ENCODE measurements at regions not wholly inside any gene's neighbourhood (a gene's known extent, or its start where the extent isn't known, plus 50 kb on each side); places are given as distances from the start of the nearest gene placed in this dataset.

GRCh38 chr13:109547942-109548341, 238.4 kb downstream of the IRS2 start:
- no peak for DNase-seq
- Histone ChIP-seq H3K27me3 (no peaks in the 10 kb centered on the region), H3K9me3 (no peaks in the 10 kb centered on the region), H3K27ac (no peak overlapping the region), H3K36me3 (no peaks in the 10 kb centered on the region), H3K4me1 (no peaks in the 10 kb centered on the region), H3K4me3 (replicated peaks in 1 of 3) (no peak overlapping the region)
- intact Hi-C loops (cut with DNase I), result no loop called here
- no peak for TF ChIP-seq POLR2A (IDR thresholded peaks at IDR 0.05)
- 85 to 90% methylated on average over 5 of the region's 5 CpGs for WGBS, 2 donors

GRCh38 chr13:109545931-109546330, 240.5 kb downstream of the IRS2 start:
- H3K4me3 ChIP-seq (replicated peaks in 1 of 3), result no peak overlapping the region
- TF ChIP-seq CTCF (IDR thresholded peaks at IDR 0.05) (no peak), POLR2A (IDR thresholded peaks at IDR 0.05) (no peak)
- 60 to 61% methylated on average over 6 of the region's 6 CpGs for WGBS, 2 donors
- no peaks in the 10 kb centered on the region for H3K9me3 ChIP-seq
- no peaks in the 10 kb centered on the region for H3K4me1 ChIP-seq
- no peaks in the 10 kb centered on the region for H3K36me3 ChIP-seq
- no peak overlapping the region for H3K27ac ChIP-seq
- no peaks in the 10 kb centered on the region for H3K27me3 ChIP-seq
- intact Hi-C loops (cut with DNase I), result no loop called here
- no peak for DNase-seq

GRCh38 chr13:109541081-109541480, 245.3 kb downstream of the IRS2 start:
- 87 to 90% methylated on average over 3 of the region's 3 CpGs for WGBS, 2 donors
- H3K27me3 ChIP-seq, result no peaks in the 10 kb centered on the region
- H3K4me3 ChIP-seq (replicated peaks in 1 of 3), result no peak overlapping the region
- no peak overlapping the region for H3K27ac ChIP-seq
- no peaks in the 10 kb centered on the region for H3K4me1 ChIP-seq
- intact Hi-C loops (cut with DNase I), result no loop called here
- DNase-seq, result no peak
- no peaks in the 10 kb centered on the region for H3K36me3 ChIP-seq
- TF ChIP-seq POLR2A (IDR thresholded peaks at IDR 0.05) (no peak), CTCF (IDR thresholded peaks at IDR 0.05) (no peak)
- no peaks in the 10 kb centered on the region for H3K9me3 ChIP-seq

- no peak for TF ChIP-seq POLR2A (IDR thresholded peaks at IDR 0.05)
- H3K4me1 ChIP-seq, result no peaks in the 10 kb centered on the region
- no peaks in the 10 kb centered on the region for H3K36me3 ChIP-seq
- no peak overlapping the region for H3K27ac ChIP-seq
- no peaks in the 10 kb centered on the region for H3K9me3 ChIP-seq
- DNase-seq, result no peak
- H3K4me3 ChIP-seq (replicated peaks in 1 of 3), result no peak overlapping the region
- intact Hi-C loops (cut with DNase I), result no loop called here
- no peaks in the 10 kb centered on the region for H3K27me3 ChIP-seq
- 83 to 85% methylated on average over 12 of the region's 12 CpGs for WGBS, 2 donors
These were observed 248.8 kb downstream of the IRS2 start for GRCh38 chr13:109537584-109537983.

GRCh38 chr13:109533350-109533749, 253.0 kb downstream of the IRS2 start:
- Histone ChIP-seq H3K27me3 (no peaks in the 10 kb centered on the region), H3K9me3 (no peaks in the 10 kb centered on the region), H3K4me3 (replicated peaks in 1 of 3) (no peak overlapping the region), H3K36me3 (no peaks in the 10 kb centered on the region), H3K4me1 (no peaks in the 10 kb centered on the region), H3K27ac (no peak overlapping the region)
- DNase-seq, result no peak
- WGBS, 2 donors, result 92 to 94% methylated on average over 11 of the region's 11 CpGs
- TF ChIP-seq CTCF (IDR thresholded peaks at IDR 0.05) (no peak), POLR2A (IDR thresholded peaks at IDR 0.05) (no peak)
- intact Hi-C loops (cut with DNase I), result no loop called here

- intact Hi-C loops (cut with DNase I), result no loop called here
- no peaks in the 10 kb centered on the region for H3K4me1 ChIP-seq
- H3K4me3 ChIP-seq (replicated peaks in 1 of 3), result no peak overlapping the region
- no peaks in the 10 kb centered on the region for H3K27me3 ChIP-seq
- no peak overlapping the region for H3K27ac ChIP-seq
- H3K9me3 ChIP-seq, result no peaks in the 10 kb centered on the region
- WGBS, 2 donors, result 92 to 93% methylated on average over 5 of the region's 5 CpGs
- H3K36me3 ChIP-seq, result no peaks in the 10 kb centered on the region
- DNase-seq, result no peak
- no peak for TF ChIP-seq CTCF (IDR thresholded peaks at IDR 0.05)
- TF ChIP-seq POLR2A (IDR thresholded peaks at IDR 0.05), result no peak
These were observed 256.4 kb downstream of the IRS2 start for GRCh38 chr13:109529964-109530363.
